ENCODE measurements at regions not wholly inside any gene's neighbourhood (a gene's known extent, or its start where the extent isn't known, plus 50 kb on each side); places are given as distances from the start of the nearest gene placed in this dataset.

DNA sequence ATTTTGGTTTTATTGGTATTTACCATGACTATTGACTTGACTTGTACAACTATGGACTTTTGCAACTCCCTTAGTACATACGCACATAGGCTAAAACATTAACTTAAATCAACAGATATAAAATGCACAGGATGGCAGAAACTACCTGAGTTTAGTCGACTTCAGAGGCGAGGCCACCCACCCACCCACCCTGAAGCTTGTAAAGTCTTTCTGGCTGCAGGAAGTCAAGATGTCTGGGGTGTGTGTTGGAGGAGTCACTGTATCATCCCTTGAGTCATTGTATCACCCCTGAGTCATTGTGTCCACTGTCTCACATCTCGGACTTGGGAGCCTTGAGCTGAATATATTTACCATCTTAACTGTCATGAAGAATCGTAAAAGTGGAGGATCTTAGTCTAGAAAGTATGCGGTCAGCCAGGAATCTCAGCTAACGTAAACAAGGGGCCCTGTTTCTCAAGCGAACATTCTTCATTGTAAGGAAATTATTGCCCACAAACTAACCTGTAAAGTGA lies 140.0 kb upstream of the ST6GAL2 start:
- H3K4me2 ChIP-seq = no peak overlapping the region
- H3K9me3 ChIP-seq (replicated peaks in 1 of 11) = peaks cover 0 to 12% (median 0%) of the 10 kb centered on the region in 11 experiments; a peak in 3 of 22 replicates
- no peak overlapping the region for H3K9ac ChIP-seq
- no peaks in the 10 kb centered on the region for H3K4me1 ChIP-seq
- no peak overlapping the region for H3K4me3 ChIP-seq
- no peaks in the 10 kb centered on the region for H4K20me1 ChIP-seq
- no peak for TF ChIP-seq Cebpa-rat (IDR thresholded peaks at IDR 0.05)
- no peak overlapping the region for H3K27ac ChIP-seq
- H3K36me3 ChIP-seq = no peaks in the 10 kb centered on the region
- H3K27me3 ChIP-seq = no peaks in the 10 kb centered on the region

DNA sequence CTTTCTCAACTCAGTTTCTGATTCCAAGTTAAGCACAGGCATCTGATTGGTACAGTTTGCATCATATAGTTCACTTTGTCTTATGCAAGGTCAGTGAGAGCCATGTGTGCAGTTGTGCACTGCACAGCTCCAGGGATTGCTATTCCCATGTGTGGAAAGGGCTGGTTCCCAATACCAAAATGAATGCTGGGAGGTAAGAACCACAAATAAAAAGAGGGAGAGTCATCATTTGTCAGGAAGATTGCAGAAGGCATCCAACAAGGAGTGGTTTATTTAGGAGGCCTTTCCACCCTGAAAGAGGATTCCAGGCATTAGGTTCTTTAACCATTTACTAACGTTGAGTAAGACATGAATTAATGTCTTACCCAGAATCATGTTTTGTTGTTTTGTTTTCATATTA lies 141.2 kb upstream of the ST6GAL2 start:
- H4K20me1 ChIP-seq = no peaks in the 10 kb centered on the region
- TF ChIP-seq Cebpa-rat (IDR thresholded peaks at IDR 0.05) = no peak
- no peaks in the 10 kb centered on the region for H3K27me3 ChIP-seq
- H3K27ac ChIP-seq = no peak overlapping the region
- H3K9me3 ChIP-seq (replicated peaks in 1 of 11) = peaks cover 0 to 12% (median 0%) of the 10 kb centered on the region in 11 experiments; a peak in 3 of 22 replicates
- no peaks in the 10 kb centered on the region for H3K36me3 ChIP-seq
- H3K4me3 ChIP-seq = no peak overlapping the region
- no peak overlapping the region for H3K4me2 ChIP-seq
- no peaks in the 10 kb centered on the region for H3K4me1 ChIP-seq
- H3K9ac ChIP-seq = no peak overlapping the region

DNA sequence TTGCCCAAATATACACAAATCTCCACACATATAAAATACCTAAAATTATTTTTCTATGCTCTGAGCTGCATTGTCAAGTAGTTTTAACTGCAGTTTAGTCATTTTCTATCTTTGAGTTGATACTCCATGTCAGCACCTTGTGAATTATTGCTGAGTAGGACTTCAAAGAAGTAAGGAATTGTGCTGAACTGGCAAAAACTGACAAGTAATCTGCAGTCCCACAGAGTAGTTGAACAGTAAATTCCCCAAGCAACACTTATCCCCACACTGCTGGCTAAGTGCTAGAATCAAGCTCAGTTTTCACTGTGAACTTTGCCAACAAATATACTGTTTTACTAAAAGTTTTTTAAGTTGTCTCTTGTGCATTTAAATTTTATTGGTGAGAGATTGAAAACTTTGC lies 141.8 kb upstream of the ST6GAL2 start:
- H3K27ac ChIP-seq = no peak overlapping the region
- no peak overlapping the region for H3K9ac ChIP-seq
- no peaks in the 10 kb centered on the region for H3K36me3 ChIP-seq
- H3K27me3 ChIP-seq = no peaks in the 10 kb centered on the region
- H3K4me3 ChIP-seq = no peak overlapping the region
- H4K20me1 ChIP-seq = no peaks in the 10 kb centered on the region
- H3K4me2 ChIP-seq = no peak overlapping the region
- H3K4me1 ChIP-seq = peaks cover 0 to 5% (median 0%) of the 10 kb centered on the region in 10 experiments; a peak in 1 of 20 replicates
- no peak for TF ChIP-seq Cebpa-rat (IDR thresholded peaks at IDR 0.05)
- H3K9me3 ChIP-seq (replicated peaks in 1 of 11) = peaks cover 0 to 12% (median 0%) of the 10 kb centered on the region in 11 experiments; a peak in 3 of 22 replicates

DNA sequence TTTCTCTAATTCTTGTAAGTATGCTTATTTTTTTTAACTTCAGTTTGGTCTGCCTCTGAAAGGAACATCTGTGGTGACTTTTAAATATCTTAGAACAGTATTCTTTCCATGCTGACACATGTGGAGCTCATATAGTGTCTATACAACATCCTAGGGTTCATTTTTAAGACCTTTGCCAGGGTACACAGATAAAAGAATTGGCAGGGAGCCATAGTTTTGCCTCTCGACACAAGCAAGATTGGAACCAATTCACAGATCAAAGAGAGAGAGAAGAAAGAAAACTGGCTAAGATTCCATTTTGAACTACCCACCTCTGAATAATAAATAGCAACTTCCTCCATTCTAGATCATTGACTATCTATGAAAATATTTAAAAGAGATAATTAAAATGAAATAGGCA lies 142.7 kb upstream of the ST6GAL2 start:
- H3K4me3 ChIP-seq = no peak overlapping the region
- H3K4me2 ChIP-seq = no peak overlapping the region
- peaks cover 0 to 5% (median 0%) of the 10 kb centered on the region in 10 experiments; a peak in 1 of 20 replicates for H3K4me1 ChIP-seq
- TF ChIP-seq Cebpa-rat (IDR thresholded peaks at IDR 0.05) = no peak
- H3K36me3 ChIP-seq = no peaks in the 10 kb centered on the region
- no peaks in the 10 kb centered on the region for H4K20me1 ChIP-seq
- H3K27ac ChIP-seq = no peak overlapping the region
- H3K9me3 ChIP-seq (replicated peaks in 1 of 11) = peaks cover 0 to 12% (median 0%) of the 10 kb centered on the region in 11 experiments; a peak in 3 of 22 replicates
- no peaks in the 10 kb centered on the region for H3K27me3 ChIP-seq
- no peak overlapping the region for H3K9ac ChIP-seq

DNA sequence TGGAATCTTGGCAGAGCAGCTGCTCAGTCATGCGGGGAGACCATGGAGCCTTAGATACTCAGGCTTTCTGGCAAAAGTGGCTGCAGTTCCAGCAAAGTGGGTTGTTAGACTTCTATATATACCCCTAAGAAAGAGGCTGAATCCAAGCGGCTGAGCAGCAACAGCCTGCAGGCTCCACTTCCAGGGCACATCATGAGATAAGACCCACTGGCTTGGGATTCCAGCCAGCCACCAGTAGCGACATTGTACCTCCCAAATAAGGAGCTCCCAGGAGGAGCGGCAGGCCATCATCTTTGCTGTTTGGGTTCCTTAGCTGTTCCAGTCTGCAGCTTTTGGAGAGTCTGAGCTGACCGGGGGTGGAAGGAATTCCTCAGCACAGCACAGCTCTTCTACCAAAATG lies 150.3 kb upstream of the ST6GAL2 start:
- Histone ChIP-seq H4K20me1 (no peaks in the 10 kb centered on the region), H3K9me3 (replicated peaks in 1 of 11) (peaks cover under 1 to 14% (median 5%) of the 10 kb centered on the region in 11 experiments; a peak in 17 of 22 replicates), H3K4me3 (no peak overlapping the region), H3K9ac (no peak overlapping the region), H3K36me3 (no peaks in the 10 kb centered on the region), H3K4me1 (peaks cover 0 to 5% (median 0%) of the 10 kb centered on the region in 10 experiments; a peak in 1 of 20 replicates), H3K27me3 (no peaks in the 10 kb centered on the region), H3K27ac (no peak overlapping the region), H3K4me2 (no peak overlapping the region)
- TF ChIP-seq Cebpa-rat (IDR thresholded peaks at IDR 0.05) = no peak

DNA sequence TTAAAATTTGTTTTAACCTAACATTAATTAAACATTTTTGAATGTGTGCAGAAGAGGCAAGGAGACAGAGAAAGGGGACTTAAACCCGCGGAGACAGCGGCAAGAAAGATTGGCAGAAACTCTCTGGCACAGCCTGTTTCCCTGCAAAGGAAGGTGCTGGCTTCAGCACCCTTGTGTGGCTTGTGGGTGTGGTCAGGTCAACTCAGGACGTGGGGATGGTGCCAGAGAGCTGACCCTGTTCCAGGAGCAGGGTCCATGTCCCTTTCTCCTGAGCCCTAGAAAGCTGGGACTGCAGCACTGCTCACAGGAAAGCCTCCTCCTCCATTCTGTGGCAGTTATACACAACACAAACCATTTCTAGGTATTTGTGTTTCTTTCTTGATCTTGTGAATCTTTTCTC lies 176.2 kb upstream of the ST6GAL2 start:
- Histone ChIP-seq H3K4me2 (no peak overlapping the region), H3K9me3 (replicated peaks in 1 of 11) (no peaks in the 10 kb centered on the region), H3K4me1 (no peaks in the 10 kb centered on the region), H3K9ac (no peak overlapping the region), H4K20me1 (no peaks in the 10 kb centered on the region; a peak in 1 of 22 replicates), H3K27ac (no peak overlapping the region), H3K27me3 (no peaks in the 10 kb centered on the region), H3K4me3 (no peak overlapping the region), H3K36me3 (no peaks in the 10 kb centered on the region)
- no peak for TF ChIP-seq Cebpa-rat (IDR thresholded peaks at IDR 0.05)

DNA sequence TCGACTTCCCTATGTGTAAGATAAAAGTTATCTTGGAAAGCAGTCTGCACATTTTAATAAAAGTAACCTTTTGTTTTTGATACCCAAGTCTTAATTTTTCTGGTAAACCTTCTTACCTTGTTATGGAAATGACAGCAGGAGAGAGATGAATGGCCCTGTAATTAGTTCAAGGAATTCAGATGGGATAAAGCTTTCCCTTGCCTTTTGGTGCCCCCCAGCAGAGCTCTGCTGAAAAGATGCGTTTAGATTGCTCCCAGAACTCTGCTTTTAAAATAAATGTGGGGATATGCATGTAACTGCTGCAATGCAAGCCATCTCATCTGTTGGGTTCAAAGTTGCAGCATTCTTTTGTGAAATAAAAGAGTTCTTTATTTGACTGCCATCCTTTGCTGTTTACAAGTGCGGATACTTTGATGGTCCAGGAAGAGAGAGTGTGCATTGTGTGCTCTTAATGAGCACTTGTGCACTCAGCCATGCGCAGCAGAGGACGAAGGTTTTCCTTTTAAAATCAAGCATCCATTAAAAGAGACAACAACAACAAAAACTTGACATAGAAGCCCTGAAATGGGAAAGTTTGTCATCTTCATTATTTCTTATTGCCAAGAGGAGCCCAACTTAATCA lies 176.7 kb upstream of the ST6GAL2 start:
- Histone ChIP-seq H3K36me3 (no peaks in the 10 kb centered on the region), H3K27me3 (no peaks in the 10 kb centered on the region), H3K27ac (no peak overlapping the region), H4K20me1 (no peaks in the 10 kb centered on the region; a peak in 1 of 22 replicates), H3K4me2 (no peak overlapping the region), H3K9me3 (replicated peaks in 1 of 11) (no peaks in the 10 kb centered on the region), H3K9ac (no peak overlapping the region), H3K4me1 (no peaks in the 10 kb centered on the region), H3K4me3 (no peak overlapping the region)
- no peak for TF ChIP-seq Cebpa-rat (IDR thresholded peaks at IDR 0.05)

DNA sequence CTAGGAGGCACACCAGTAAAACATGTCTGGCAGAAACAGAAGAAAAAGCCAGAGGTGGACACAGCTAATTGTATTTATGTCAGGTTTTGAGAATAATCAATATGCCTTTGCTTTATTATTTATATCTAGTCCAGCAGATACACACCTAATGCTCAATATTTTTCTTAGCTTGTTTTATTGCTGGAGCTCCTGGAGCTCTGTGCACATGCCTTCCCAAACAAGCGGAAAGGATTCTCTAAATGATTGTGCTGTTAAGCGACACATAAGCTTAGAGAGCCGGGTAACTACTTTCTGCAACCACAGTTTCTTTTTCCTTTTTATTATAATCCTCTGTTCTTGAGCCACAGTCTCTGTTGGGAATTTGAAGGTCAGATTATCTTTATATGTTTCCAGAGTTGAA lies 177.3 kb upstream of the ST6GAL2 start:
- no peak overlapping the region for H3K4me3 ChIP-seq
- no peaks in the 10 kb centered on the region for H3K27me3 ChIP-seq
- H3K27ac ChIP-seq = no peak overlapping the region
- no peak for TF ChIP-seq Cebpa-rat (IDR thresholded peaks at IDR 0.05)
- H3K4me2 ChIP-seq = no peak overlapping the region
- H3K36me3 ChIP-seq = no peaks in the 10 kb centered on the region
- H3K9ac ChIP-seq = no peak overlapping the region
- no peaks in the 10 kb centered on the region for H3K9me3 ChIP-seq (replicated peaks in 1 of 11)
- H3K4me1 ChIP-seq = no peaks in the 10 kb centered on the region
- no peaks in the 10 kb centered on the region; a peak in 1 of 22 replicates for H4K20me1 ChIP-seq

DNA sequence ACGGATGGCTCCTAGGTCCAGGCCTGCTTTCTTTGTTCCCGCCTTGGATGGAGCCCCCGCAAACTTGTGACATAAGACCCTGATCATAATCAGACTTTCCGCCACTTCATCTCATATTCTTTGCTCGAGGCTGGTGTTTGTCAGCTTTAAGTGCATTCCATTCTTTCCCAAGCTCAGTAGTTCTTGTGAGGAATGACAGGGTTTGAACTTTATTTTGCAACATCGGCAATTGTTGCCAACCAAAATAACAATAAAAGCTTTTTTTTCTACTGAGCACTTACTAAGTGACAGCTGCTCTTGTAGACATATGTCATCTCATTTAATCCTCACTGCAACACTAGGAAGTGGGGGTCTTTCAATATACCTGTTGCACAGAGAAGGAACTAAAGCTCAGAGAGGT lies 178.8 kb upstream of the ST6GAL2 start:
- Histone ChIP-seq H3K4me2 (no peak overlapping the region), H3K9ac (no peak overlapping the region), H3K4me3 (no peak overlapping the region), H3K9me3 (replicated peaks in 1 of 11) (no peaks in the 10 kb centered on the region), H3K27ac (no peak overlapping the region), H4K20me1 (no peaks in the 10 kb centered on the region; a peak in 1 of 22 replicates), H3K36me3 (no peaks in the 10 kb centered on the region), H3K27me3 (no peaks in the 10 kb centered on the region), H3K4me1 (no peaks in the 10 kb centered on the region)
- no peak for TF ChIP-seq Cebpa-rat (IDR thresholded peaks at IDR 0.05)

Data from BLaER1 treated with 17β-estradiol and CSF1 and Interleukin-3, amounts not matched to agents 10 nM and 100 nM (cell line).